Left lung (tissue), 4 donors: ENCODE measurements at regions not wholly inside any gene's neighbourhood (a gene's known extent, or its start where the extent isn't known, plus 50 kb on each side); places are given as distances from the start of the nearest gene placed in this dataset.

Source experiments
- ATAC-seq: fragments of 200-7000 bp; cut with Tn5 transposase; one replicate; pipeline ENCODE4 v1.9.1; 2020; ENCODE audit warnings: moderate library complexity
- DNase-seq, 4 donors: peaks; one replicate each; pipeline ENCODE4 v3.0.0-alpha.2; 2013 to 2020
- H3K27ac ChIP-seq, 2 donors: fragments of 200-600 bp; sonication (generic) in 1 of 2; one replicate each; pipeline versions ENCODE4 v1.5.0 to v1.8.0; 2020 to 2021
- H3K27me3 ChIP-seq, 2 donors: fragments of 200-600 bp; sonication (generic) in 1 of 2; one replicate each; pipeline versions ENCODE4 v1.5.0 to v1.8.0; 2020 to 2021
- H3K36me3 ChIP-seq, 2 donors: fragments of 200-600 bp; sonication (generic) in 1 of 2; one replicate each; pipeline versions ENCODE4 v1.5.0 to v1.8.0; 2020 to 2021
- H3K4me1 ChIP-seq, 2 donors: fragments of 200-600 bp; one replicate each; pipeline ENCODE4 v1.8.0; 2021
- H3K4me3 ChIP-seq, 2 donors: fragments of 200-600 bp; sonication (generic) in 1 of 2; one replicate each; pipeline versions ENCODE4 v1.5.0 to v1.8.0; 2020 to 2021; ENCODE audit warnings: mild to moderate bottlenecking in 1 of 2
- H3K9me3 ChIP-seq, 2 donors: fragments of 200-600 bp; sonication (generic) in 1 of 2; one replicate each; pipeline versions ENCODE4 v1.5.0 to v1.8.0; 2020 to 2021
- CTCF ChIP-seq, 2 donors: fragments of 200-600 bp; sonication (generic) in 1 of 2; IDR thresholded peaks; one replicate each; pipeline versions ENCODE4 v1.5.0 to v1.8.0; 2021; ENCODE audit warnings: antibody characterized with exemption in 2 of 2
- intact Hi-C, 2 donors: fragments of 100-400 bp; cut with DNase I; formaldehyde crosslinking; loops; one replicate each; pipeline versions ENCODE4 v1.11.2 to v1.14.2; 2022
- donor health status: DM: no; HTN: yes; CAD: no.
- donor health status: DM: no; HTN: no; CAD: no.

GRCh38 chr4:143762511-143762910 lies 62.0 kb upstream of the FREM3 start:
- H3K4me1 ChIP-seq = no peaks in the 10 kb centered on the region
- intact Hi-C loops = no loop called here
- no peaks in the 10 kb centered on the region for H3K27me3 ChIP-seq
- no peak for DNase-seq
- H3K4me3 ChIP-seq = no peak overlapping the region
- no peak overlapping the region for H3K27ac ChIP-seq
- no peaks in the 10 kb centered on the region for H3K36me3 ChIP-seq
- no peaks in the 10 kb centered on the region for H3K9me3 ChIP-seq
- no peak for TF ChIP-seq CTCF (IDR thresholded peaks at IDR 0.05)
- no peak for ATAC-seq
